D721Med (cell line): ENCODE measurements at regions not wholly inside any gene's neighbourhood (a gene's known extent, or its start where the extent isn't known, plus 50 kb on each side); places are given as distances from the start of the nearest gene placed in this dataset.
"Not testable (repeated sequence)": the region's sequence is repeated elsewhere in the genome, so short reads cannot be mapped to it uniquely, and the experiment has no call there.

ENCODE experiments used
- DNase-seq: peaks from one replicate; pipeline ENCODE4 v3.0.0; 2011; ENCODE audit warnings: low spot score; ENCODE audit not compliant: insufficient read length
- FAIRE-seq: peaks from 2 replicates; lab custom pipeline; 2011; peaks lifted over from hg19 to GRCh38; lab: Jason Lieb, UNC
- TF ChIP-seq, protein P1 (sequence below): IDR thresholded peaks from 2 replicates; pipeline ENCODE4 v1.5.1; 2012; ENCODE audit warnings: mild to moderate bottlenecking, control low read depth; ENCODE audit not compliant: insufficient read depth; ENCODE audit errors: missing control alignments

DNA sequence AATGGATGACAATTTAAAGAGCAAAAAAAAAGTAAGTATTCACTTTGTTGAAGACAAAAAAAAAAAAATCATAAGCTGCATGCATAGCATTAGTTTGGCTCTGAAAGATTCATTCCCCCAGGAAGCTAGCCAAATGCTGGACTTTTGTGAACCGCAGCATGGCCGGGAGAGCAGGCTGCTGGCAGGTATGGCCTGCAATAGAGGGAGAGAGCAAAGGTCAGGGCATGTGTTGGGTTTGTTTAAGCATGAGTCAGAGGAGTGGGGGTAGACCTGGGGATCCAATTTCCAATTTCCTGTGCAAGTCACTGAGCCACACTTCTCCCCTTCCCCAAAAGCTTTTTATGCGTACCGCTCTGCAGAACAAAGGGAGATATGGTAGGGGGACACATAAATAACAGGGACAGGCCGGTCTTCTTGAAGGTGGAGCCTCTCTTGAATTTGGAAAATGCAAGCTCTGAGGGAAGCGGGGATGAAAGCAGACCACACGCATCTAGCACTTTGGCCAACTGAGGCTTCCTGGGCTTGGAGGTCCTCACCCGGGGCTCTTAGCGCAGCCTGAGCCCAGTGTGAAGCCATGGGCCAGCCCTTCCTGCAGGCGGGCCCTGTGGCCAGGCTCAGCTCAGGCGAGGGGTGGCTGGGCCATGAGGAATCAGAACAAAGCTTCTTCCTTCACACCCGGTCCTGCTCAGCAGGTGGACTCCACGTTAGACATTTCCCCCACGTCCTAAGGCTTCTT is 171.1 kb downstream of the TOMM20 start:
- no peak for FAIRE-seq
- DNase-seq: no peak
- TF ChIP-seq, protein P1, sequence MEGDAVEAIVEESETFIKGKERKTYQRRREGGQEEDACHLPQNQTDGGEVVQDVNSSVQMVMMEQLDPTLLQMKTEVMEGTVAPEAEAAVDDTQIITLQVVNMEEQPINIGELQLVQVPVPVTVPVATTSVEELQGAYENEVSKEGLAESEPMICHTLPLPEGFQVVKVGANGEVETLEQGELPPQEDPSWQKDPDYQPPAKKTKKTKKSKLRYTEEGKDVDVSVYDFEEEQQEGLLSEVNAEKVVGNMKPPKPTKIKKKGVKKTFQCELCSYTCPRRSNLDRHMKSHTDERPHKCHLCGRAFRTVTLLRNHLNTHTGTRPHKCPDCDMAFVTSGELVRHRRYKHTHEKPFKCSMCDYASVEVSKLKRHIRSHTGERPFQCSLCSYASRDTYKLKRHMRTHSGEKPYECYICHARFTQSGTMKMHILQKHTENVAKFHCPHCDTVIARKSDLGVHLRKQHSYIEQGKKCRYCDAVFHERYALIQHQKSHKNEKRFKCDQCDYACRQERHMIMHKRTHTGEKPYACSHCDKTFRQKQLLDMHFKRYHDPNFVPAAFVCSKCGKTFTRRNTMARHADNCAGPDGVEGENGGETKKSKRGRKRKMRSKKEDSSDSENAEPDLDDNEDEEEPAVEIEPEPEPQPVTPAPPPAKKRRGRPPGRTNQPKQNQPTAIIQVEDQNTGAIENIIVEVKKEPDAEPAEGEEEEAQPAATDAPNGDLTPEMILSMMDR: no peak

DNA sequence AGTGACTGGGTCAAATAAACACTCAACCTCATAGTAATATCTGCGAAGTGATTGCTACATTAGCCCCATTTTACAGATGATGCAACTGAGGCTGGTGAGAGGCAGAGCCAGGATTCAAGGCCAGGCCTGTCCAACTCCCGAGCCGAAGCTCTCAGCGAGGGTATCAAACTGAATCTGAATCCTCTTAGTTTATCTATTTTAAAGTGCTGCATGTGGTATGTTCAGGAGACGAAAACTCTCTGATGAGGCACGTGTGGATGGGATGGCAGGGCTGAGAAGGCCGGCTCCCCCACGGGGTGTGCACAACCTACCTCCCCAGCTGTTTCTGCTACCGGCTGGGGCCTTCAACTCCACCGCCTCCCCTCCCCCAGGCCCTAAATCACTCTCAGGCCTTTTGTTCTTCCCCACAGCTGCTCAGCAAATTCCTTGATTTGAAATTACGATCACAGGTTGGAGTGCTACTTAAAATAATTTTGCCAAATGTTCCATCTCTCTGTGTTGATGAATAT is 171.8 kb downstream of the TOMM20 start:
- DNase-seq: no peak

DNA sequence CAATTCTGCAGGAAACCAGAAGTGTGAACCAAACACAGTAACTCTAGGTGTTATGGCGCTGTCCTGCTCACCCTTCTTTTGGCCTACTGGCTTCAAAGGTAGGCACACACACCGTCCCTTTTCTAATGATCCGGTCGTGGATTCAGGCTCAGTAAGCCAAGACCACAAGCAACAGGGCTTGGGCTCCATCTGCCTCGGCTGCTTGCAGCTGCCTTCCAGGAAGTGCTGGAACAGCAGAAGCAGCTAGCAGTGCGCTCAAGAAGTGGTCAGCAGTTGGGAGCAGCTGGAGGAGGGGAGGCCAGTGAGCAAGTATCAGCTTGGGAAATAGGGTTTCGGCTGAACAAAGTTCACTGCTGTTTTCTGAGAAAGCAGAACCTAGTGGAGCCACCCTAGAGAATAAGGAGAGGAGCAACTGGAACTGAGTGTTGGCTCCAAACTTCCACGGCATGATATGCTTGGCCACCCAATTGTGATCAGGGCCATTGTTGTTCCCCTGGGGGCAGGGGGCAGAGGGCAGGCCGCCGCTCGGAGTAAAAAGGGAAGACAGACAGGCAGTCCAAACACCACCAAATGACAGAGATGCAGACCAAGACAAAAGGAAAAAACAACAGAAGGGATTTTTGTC is 173.4 kb downstream of the TOMM20 start:
- FAIRE-seq (no peak), DNase-seq (no peak)
- TF ChIP-seq, protein P1: no peak

More for the DNA sequence above, 171.8 kb downstream of the TOMM20 start:
- TF ChIP-seq, protein P1: no peak
- FAIRE-seq: no peak

DNA sequence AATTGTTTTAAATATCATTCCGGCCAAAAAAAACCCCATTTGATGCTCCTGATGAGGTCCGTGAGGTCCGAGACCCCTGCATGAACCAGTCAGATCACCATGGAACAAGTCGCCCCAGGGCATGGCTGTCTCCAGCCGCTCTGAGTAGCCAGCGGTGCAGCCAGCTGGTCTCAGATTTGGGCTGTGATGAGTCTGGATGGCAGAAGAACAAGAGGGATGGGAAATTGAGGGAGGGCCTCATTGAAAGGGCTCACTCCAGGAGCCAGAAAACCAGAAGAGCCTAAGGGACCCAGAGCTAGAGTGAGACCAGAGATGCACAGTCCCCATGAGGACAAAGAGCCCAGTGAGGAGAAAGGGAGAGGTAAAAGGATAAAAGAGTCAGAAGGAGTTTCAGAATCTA is 174.0 kb downstream of the TOMM20 start:
- TF ChIP-seq, protein P1: no peak
- DNase-seq (no peak), FAIRE-seq (no peak)

DNA sequence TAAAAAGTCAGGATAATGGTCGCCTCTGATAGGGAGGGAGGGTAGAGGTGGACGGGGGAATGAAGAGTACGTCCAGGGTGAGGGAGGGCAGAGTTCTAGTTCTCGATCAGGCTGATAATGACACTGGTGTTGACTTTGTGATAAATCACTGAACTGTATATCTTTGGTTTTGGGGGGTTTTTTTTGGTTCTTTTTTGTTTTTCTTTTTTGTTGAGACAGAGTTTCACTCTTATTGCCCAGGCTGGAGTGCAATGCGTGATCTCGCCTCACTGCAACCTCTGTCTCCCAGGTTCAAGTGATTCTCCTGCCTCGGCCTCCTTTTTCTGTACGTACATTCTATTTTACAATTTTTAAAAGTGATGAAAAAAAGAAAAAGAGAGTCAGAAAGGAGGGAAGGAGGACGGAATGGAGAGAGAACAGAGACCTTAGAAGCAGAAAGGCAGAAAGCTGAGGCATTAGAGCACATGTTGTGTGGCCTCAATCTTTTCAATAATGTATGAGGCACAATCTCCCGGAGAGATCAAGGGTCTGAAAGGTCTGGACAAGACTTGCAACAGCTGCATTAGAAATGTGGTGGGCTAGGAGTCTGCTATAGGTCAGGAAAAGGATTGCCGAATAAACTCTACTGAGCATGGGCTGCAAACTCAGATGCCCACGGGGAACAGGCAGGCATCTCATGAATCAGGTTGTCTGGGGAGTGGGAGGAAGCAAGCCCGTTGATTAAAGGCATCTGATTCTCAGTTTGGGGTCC is 174.8 kb downstream of the TOMM20 start:
- DNase-seq: no peak
- TF ChIP-seq, protein P1: no peak
- no peak for FAIRE-seq

DNA sequence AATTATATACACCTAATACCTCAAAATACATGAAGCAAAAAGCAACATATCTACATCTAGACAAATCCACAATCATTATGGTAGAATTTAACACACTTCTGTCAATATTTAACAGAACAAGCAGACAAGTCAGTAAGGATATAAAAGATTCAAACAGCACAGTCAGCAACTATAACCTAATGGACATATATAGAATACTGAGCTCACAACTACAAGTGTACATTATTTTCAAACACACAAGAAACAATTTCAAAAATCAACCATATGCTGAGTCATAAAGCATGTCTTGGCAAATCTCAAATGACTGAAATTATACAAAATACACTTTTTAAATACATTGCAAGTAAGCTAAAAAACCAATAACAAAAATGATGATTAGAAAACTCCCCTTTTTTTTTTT is 178.0 kb downstream of the TOMM20 start:
- TF ChIP-seq, protein P1: no peak
- DNase-seq (no peak), FAIRE-seq (no peak)

DNA sequence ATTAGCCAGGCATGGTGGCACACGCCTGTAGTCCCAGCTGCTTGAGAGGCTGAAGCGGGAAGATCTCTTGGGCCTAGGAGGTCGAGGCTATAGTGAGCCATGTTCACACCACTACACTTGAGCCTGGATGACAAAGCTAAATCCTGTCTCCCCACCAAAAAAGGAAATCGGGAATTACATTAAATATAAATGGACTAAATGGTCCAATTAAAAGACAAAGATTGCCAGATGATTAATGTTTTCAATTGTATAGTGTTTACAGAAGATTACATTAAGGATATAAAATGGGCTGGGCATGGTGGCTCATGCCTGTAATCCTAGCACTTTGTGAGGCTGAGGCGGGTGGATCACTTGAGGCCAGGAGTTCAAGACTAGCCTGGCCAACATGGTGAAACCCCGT is 179.1 kb downstream of the TOMM20 start:
- not testable (repeated sequence) for FAIRE-seq, DNase-seq
